ENCODE measurements at regions not wholly inside any gene's neighbourhood (a gene's known extent, or its start where the extent isn't known, plus 50 kb on each side); places are given as distances from the start of the nearest gene placed in this dataset.

DNA sequence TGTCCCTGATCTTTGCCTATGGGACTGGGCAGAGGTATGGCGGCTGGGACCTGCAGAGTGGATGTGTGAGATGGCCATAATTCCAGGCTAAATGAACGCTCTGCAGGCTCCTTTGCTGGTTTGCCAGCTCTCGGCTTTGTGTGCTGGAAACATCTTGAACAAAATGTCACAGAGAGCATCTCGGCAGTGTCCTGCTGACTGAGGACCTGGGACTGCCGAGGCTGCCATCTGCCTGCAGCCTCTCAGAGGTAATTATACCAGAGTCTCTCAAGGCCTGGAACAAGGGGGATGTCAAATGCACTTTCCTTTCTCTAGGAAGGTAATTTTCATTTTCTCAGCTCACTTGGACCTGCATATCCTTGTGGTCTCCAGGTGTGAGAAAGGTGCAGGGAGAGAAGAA, 354.2 kb downstream of the PDCD6IP start:
- Mint-ChIP-seq H3K36me3 (ENCODE audit: insufficient read depth, unreplicated experiment) (no peaks in the 10 kb centered on the region), H3K9me3 (ENCODE audit: low read depth, unreplicated experiment) (no peaks in the 10 kb centered on the region), H3K4me3 (ENCODE audit: low read depth, unreplicated experiment) (no peak overlapping the region), H3K4me1 (ENCODE audit: low read depth, unreplicated experiment) (no peaks in the 10 kb centered on the region), H3K27me3 (ENCODE audit: unreplicated experiment) (peaks cover 14% of the 10 kb centered on the region), H3K27ac (ENCODE audit: unreplicated experiment) (no peak overlapping the region)
- intact Hi-C loops (cut with micrococcal nuclease; ENCODE audit: unreplicated experiment), result no loop called here
- no peak for DNase-seq
- no peak for TF ChIP-seq CTCF (IDR thresholded peaks at IDR 0.05; ENCODE audit: unreplicated experiment)
- BruUV-seq (replicated peaks), result no TSS peak
- CTCF ChIA-PET, result no interaction called here

GRCh38 chr3:34155108-34155507, 356.7 kb downstream of the PDCD6IP start:
- no peak overlapping the region for H3K4me3 Mint-ChIP-seq (ENCODE audit: low read depth, unreplicated experiment)
- TF ChIP-seq CTCF (IDR thresholded peaks at IDR 0.05; ENCODE audit: unreplicated experiment), result no peak
- H3K27ac Mint-ChIP-seq (ENCODE audit: unreplicated experiment), result no peak overlapping the region
- CTCF ChIA-PET, result no interaction called here
- BruUV-seq (replicated peaks), result no TSS peak
- no peak for DNase-seq
- intact Hi-C loops (cut with micrococcal nuclease; ENCODE audit: unreplicated experiment), result no loop called here
- H3K36me3 Mint-ChIP-seq (ENCODE audit: insufficient read depth, unreplicated experiment), result no peaks in the 10 kb centered on the region
- H3K4me1 Mint-ChIP-seq (ENCODE audit: low read depth, unreplicated experiment), result no peaks in the 10 kb centered on the region
- peaks cover 14% of the 10 kb centered on the region for H3K27me3 Mint-ChIP-seq (ENCODE audit: unreplicated experiment)
- H3K9me3 Mint-ChIP-seq (ENCODE audit: low read depth, unreplicated experiment), result no peaks in the 10 kb centered on the region

DNA sequence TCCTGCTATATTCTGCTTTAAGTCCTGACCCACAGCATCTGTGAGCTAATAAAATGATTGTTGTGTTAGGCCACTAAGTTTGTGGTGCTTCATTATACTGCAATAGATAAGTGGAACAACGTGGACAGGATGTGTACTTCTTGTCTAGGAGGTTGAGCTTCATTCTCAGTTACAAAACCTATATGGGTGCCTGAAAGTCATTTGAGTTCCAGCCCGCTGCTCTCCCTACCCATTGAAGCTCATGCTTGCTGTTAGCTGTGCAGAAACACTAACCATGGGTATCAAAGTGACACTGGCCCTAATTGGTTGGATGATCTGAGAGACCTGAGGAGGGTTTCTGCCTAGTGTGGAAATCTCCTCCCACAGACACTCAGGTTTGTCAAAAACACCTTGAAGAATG, 357.2 kb downstream of the PDCD6IP start:
- Mint-ChIP-seq H3K36me3 (ENCODE audit: insufficient read depth, unreplicated experiment) (no peaks in the 10 kb centered on the region), H3K27ac (ENCODE audit: unreplicated experiment) (no peak overlapping the region), H3K4me3 (ENCODE audit: low read depth, unreplicated experiment) (no peak overlapping the region), H3K27me3 (ENCODE audit: unreplicated experiment) (peaks cover 14% of the 10 kb centered on the region), H3K9me3 (ENCODE audit: low read depth, unreplicated experiment) (no peaks in the 10 kb centered on the region), H3K4me1 (ENCODE audit: low read depth, unreplicated experiment) (no peaks in the 10 kb centered on the region)
- TF ChIP-seq CTCF (IDR thresholded peaks at IDR 0.05; ENCODE audit: unreplicated experiment), result no peak
- intact Hi-C loops (cut with micrococcal nuclease; ENCODE audit: unreplicated experiment), result no loop called here
- CTCF ChIA-PET, result no interaction called here
- DNase-seq, result no peak
- no TSS peak for BruUV-seq (replicated peaks)

DNA sequence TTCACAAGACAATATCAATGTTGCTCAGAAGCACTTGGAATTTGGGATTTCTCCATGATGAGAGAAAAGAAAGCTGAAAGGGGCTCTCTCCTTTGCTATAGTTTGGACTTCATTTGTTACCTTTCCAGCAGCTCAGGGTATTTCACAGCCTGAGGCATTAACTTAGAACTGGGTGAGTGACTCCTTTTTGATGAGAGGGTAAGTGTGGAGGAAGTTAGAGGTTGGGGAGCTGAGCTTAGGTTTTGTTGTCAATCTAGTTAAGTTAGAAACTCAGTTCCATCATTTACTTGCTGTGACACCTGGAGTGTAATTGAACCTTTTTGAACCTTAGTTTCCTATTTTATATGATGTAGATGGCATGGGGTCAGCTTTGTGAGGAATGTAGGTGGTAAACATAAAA, 359.1 kb downstream of the PDCD6IP start:
- no peak for TF ChIP-seq CTCF (IDR thresholded peaks at IDR 0.05; ENCODE audit: unreplicated experiment)
- intact Hi-C loops (cut with micrococcal nuclease; ENCODE audit: unreplicated experiment), result no loop called here
- DNase-seq, result no peak
- Mint-ChIP-seq H3K27me3 (ENCODE audit: unreplicated experiment) (no peaks in the 10 kb centered on the region), H3K4me3 (ENCODE audit: low read depth, unreplicated experiment) (no peak overlapping the region), H3K4me1 (ENCODE audit: low read depth, unreplicated experiment) (no peaks in the 10 kb centered on the region), H3K27ac (ENCODE audit: unreplicated experiment) (no peak overlapping the region), H3K9me3 (ENCODE audit: low read depth, unreplicated experiment) (no peaks in the 10 kb centered on the region), H3K36me3 (ENCODE audit: insufficient read depth, unreplicated experiment) (no peaks in the 10 kb centered on the region)
- no TSS peak for BruUV-seq (replicated peaks)
- CTCF ChIA-PET, result no interaction called here

Measured in Calu3 (cell line).